ENCODE measurements at regions not wholly inside any gene's neighbourhood (a gene's known extent, or its start where the extent isn't known, plus 50 kb on each side); places are given as distances from the start of the nearest gene placed in this dataset.

- no peak overlapping the region for H3K27ac ChIP-seq
- peaks cover 6% of the 10 kb centered on the region for H3K4me1 Mint-ChIP-seq
- H3F3A ChIP-seq (ENCODE audit: low read depth): no peaks in the 10 kb centered on the region
- H3K36me3 Mint-ChIP-seq: no peaks in the 10 kb centered on the region
- no peaks in the 10 kb centered on the region for H3K79me2 ChIP-seq (ENCODE audit: low read depth)
- H3K4me1 ChIP-seq: peaks cover 25% of the 10 kb centered on the region
- H3K36me3 ChIP-seq: no peaks in the 10 kb centered on the region
- no peak overlapping the region for H3K4me3 ChIP-seq
- H3K9me3 Mint-ChIP-seq: no peaks in the 10 kb centered on the region
- no peak for TF ChIP-seq EZH2 (IDR thresholded peaks at IDR 0.05)
- H3K27me3 Mint-ChIP-seq (ENCODE audit: insufficient read depth, low read depth): no peaks in the 10 kb centered on the region
- H4K20me1 ChIP-seq (ENCODE audit: low read depth): no peaks in the 10 kb centered on the region
- no peak overlapping the region for H3K4me2 ChIP-seq
- H3K4me3 Mint-ChIP-seq: no peak overlapping the region
- no peak for DNase-seq (ENCODE audit: low spot score)
- H3K9me3 ChIP-seq (ENCODE audit: low read depth): no peaks in the 10 kb centered on the region
- no peaks in the 10 kb centered on the region for H3K27me3 ChIP-seq
- H3K9ac ChIP-seq: no peak overlapping the region
- H2AFZ ChIP-seq (replicated peaks): no peak overlapping the region
- no peak overlapping the region for H3K27ac Mint-ChIP-seq
Observed at GRCh38 chr3:25901796-25902195, 111.9 kb downstream of the OXSM start.

- H3K4me3 ChIP-seq: no peak overlapping the region
- H3K4me1 Mint-ChIP-seq: peaks cover 6% of the 10 kb centered on the region
- H3K9ac ChIP-seq: no peak overlapping the region
- no peak for TF ChIP-seq EZH2 (IDR thresholded peaks at IDR 0.05)
- TF ChIP-seq CTCF (IDR thresholded peaks at IDR 0.05): no peak
- TF ChIP-seq EZH2phosphoT487 (IDR thresholded peaks at IDR 0.05): no peak
- no peak overlapping the region for H3K4me2 ChIP-seq
- no peaks in the 10 kb centered on the region for H3K9me3 ChIP-seq (ENCODE audit: low read depth)
- no peaks in the 10 kb centered on the region for H3K36me3 Mint-ChIP-seq
- no peak overlapping the region for H3K27ac Mint-ChIP-seq
- no peak overlapping the region for H3K4me3 Mint-ChIP-seq
- no peak for DNase-seq (ENCODE audit: low spot score)
- H4K20me1 ChIP-seq (ENCODE audit: low read depth): no peaks in the 10 kb centered on the region
- H3K4me1 ChIP-seq: peaks cover 25% of the 10 kb centered on the region
- H3K27ac ChIP-seq: no peak overlapping the region
- no peaks in the 10 kb centered on the region for H3F3A ChIP-seq (ENCODE audit: low read depth)
- no peaks in the 10 kb centered on the region for H3K27me3 Mint-ChIP-seq (ENCODE audit: insufficient read depth, low read depth)
- no peaks in the 10 kb centered on the region for H3K27me3 ChIP-seq
- H3K9me3 Mint-ChIP-seq: no peaks in the 10 kb centered on the region
- H3K79me2 ChIP-seq (ENCODE audit: low read depth): no peaks in the 10 kb centered on the region
- no peaks in the 10 kb centered on the region for H3K36me3 ChIP-seq
- no peak overlapping the region for H2AFZ ChIP-seq (replicated peaks)
Observed at GRCh38 chr3:25902586-25902985, 112.7 kb downstream of the OXSM start.

GRCh38 chr3:25903371-25904129 is 113.7 kb downstream of the OXSM start:
- Mint-ChIP-seq H3K4me3 (no peak overlapping the region), H3K27ac (peak overlapping the region; percentile 6), H3K9me3 (no peaks in the 10 kb centered on the region), H3K36me3 (no peaks in the 10 kb centered on the region), H3K27me3 (ENCODE audit: insufficient read depth, low read depth) (no peaks in the 10 kb centered on the region), H3K4me1 (peaks cover 6% of the 10 kb centered on the region)
- H4K20me1 ChIP-seq (ENCODE audit: low read depth): no peaks in the 10 kb centered on the region
- H3K27me3 ChIP-seq: no peaks in the 10 kb centered on the region
- H3K4me2 ChIP-seq: no peak overlapping the region
- H3K4me3 ChIP-seq: no peak overlapping the region
- no peaks in the 10 kb centered on the region for H3K36me3 ChIP-seq
- peaks cover 25% of the 10 kb centered on the region for H3K4me1 ChIP-seq
- TF ChIP-seq EZH2phosphoT487 (IDR thresholded peaks at IDR 0.05) (no peak), EZH2 (IDR thresholded peaks at IDR 0.05) (no peak), CTCF (IDR thresholded peaks at IDR 0.05) (no peak)
- no peak overlapping the region for H3K9ac ChIP-seq
- H2AFZ ChIP-seq (replicated peaks): peak overlapping the region; percentile 8
- H3F3A ChIP-seq (ENCODE audit: low read depth): no peaks in the 10 kb centered on the region
- H3K27ac ChIP-seq: no peak overlapping the region
- no peak for DNase-seq (ENCODE audit: low spot score)
- H3K9me3 ChIP-seq (ENCODE audit: low read depth): no peaks in the 10 kb centered on the region
- H3K79me2 ChIP-seq (ENCODE audit: low read depth): no peaks in the 10 kb centered on the region

- no peaks in the 10 kb centered on the region for H3K27me3 ChIP-seq
- H3K27ac Mint-ChIP-seq: no peak overlapping the region
- no peaks in the 10 kb centered on the region for H3K79me2 ChIP-seq (ENCODE audit: low read depth)
- no peak overlapping the region for H3K9ac ChIP-seq
- TF ChIP-seq EZH2 (IDR thresholded peaks at IDR 0.05): no peak
- no peak for TF ChIP-seq EZH2phosphoT487 (IDR thresholded peaks at IDR 0.05)
- TF ChIP-seq CTCF (IDR thresholded peaks at IDR 0.05): peak; percentile 50
- H3K4me2 ChIP-seq: no peak overlapping the region
- H3K27ac ChIP-seq: no peak overlapping the region
- H3F3A ChIP-seq (ENCODE audit: low read depth): no peaks in the 10 kb centered on the region
- H3K36me3 ChIP-seq: no peaks in the 10 kb centered on the region
- no peak overlapping the region for H3K4me3 ChIP-seq
- peaks cover 6% of the 10 kb centered on the region for H3K4me1 Mint-ChIP-seq
- H3K9me3 ChIP-seq (ENCODE audit: low read depth): no peaks in the 10 kb centered on the region
- no peaks in the 10 kb centered on the region for H3K27me3 Mint-ChIP-seq (ENCODE audit: insufficient read depth, low read depth)
- H3K4me3 Mint-ChIP-seq: no peak overlapping the region
- peak overlapping the region; percentile 8 for H2AFZ ChIP-seq (replicated peaks)
- H3K36me3 Mint-ChIP-seq: no peaks in the 10 kb centered on the region
- peak; percentile 57 for DNase-seq (ENCODE audit: low spot score)
- H4K20me1 ChIP-seq (ENCODE audit: low read depth): no peaks in the 10 kb centered on the region
- peaks cover 25% of the 10 kb centered on the region for H3K4me1 ChIP-seq
- H3K9me3 Mint-ChIP-seq: no peaks in the 10 kb centered on the region
Observed at GRCh38 chr3:25904206-25904605, 114.3 kb downstream of the OXSM start.
